Vagina (tissue), 2 donors: ENCODE measurements at regions not wholly inside any gene's neighbourhood (a gene's known extent, or its start where the extent isn't known, plus 50 kb on each side); places are given as distances from the start of the nearest gene placed in this dataset.

Experiments
- POLR2AphosphoS5 ChIP-seq, 2 donors: sonication (generic); formaldehyde crosslinking; IDR thresholded peaks; one replicate each; pipeline ENCODE4 v1.9.0; 2017; ENCODE audit warnings: antibody characterized with exemption in 2 of 2, mild to moderate bottlenecking in 2 of 2, low read depth in 1 of 2; ENCODE audit not compliant: insufficient read depth in 1 of 2
- TF ChIP-seq, protein P1 (sequence below), 3 experiments: fragments of 450-650 bp in 2 of 3; fragments of 200-600 bp in 1 of 3; sonication (generic) in 1 of 3; IDR thresholded peaks; one replicate each; pipeline ENCODE4 v1.5.1; 2017 to 2019; ENCODE audit warnings: antibody characterized with exemption in 3 of 3, mild to moderate bottlenecking in 2 of 3, moderate library complexity in 2 of 3

DNA sequence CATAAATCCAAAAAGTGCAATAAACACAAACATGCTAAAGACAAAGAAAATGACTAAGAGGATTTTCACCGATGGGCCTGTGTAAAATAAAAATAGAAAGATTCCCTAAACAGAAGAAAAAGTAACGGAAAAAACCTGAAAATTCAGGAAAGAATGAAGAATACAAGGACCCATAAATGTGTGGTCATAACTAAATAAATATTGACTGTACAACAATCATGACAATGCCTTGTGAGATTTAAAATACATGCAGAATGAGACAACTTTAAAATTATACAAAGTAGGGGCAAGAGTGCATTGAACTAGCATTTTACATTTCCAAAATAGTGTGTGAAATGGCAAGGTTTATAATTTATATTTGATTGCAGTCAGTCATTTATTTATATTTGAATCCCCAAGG, 409.1 kb upstream of the ANKRD30A start:
- TF ChIP-seq, protein P1, sequence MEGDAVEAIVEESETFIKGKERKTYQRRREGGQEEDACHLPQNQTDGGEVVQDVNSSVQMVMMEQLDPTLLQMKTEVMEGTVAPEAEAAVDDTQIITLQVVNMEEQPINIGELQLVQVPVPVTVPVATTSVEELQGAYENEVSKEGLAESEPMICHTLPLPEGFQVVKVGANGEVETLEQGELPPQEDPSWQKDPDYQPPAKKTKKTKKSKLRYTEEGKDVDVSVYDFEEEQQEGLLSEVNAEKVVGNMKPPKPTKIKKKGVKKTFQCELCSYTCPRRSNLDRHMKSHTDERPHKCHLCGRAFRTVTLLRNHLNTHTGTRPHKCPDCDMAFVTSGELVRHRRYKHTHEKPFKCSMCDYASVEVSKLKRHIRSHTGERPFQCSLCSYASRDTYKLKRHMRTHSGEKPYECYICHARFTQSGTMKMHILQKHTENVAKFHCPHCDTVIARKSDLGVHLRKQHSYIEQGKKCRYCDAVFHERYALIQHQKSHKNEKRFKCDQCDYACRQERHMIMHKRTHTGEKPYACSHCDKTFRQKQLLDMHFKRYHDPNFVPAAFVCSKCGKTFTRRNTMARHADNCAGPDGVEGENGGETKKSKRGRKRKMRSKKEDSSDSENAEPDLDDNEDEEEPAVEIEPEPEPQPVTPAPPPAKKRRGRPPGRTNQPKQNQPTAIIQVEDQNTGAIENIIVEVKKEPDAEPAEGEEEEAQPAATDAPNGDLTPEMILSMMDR (IDR thresholded peaks at IDR 0.05), result no peak
- no peak for TF ChIP-seq POLR2AphosphoS5 (IDR thresholded peaks at IDR 0.05; ENCODE audit: insufficient read depth in 1 of 2, low read depth in 1 of 2)
